GM18505 (cell line): ENCODE measurements at regions not wholly inside any gene's neighbourhood (a gene's known extent, or its start where the extent isn't known, plus 50 kb on each side); places are given as distances from the start of the nearest gene placed in this dataset.
A peak's percentile ranks its signal among the peaks of the same experiment; 100 is the strongest.

Experiments used
- ATAC-seq: cut with Tn5 transposase; IDR thresholded peaks from one replicate; pipeline ENCODE4 v1.9.1; 2021; ENCODE audit not compliant: unreplicated experiment
- POLR2A ChIP-seq: IDR thresholded peaks from 4 replicates; pipeline ENCODE4 v1.6.1; 2011; ENCODE audit warnings: borderline replicate concordance; ENCODE audit not compliant: insufficient read depth, insufficient read length; ENCODE audit errors: extremely low read depth

GRCh38 chr3:168467115-168467714 lies 371.5 kb upstream of the GOLIM4 start:
- peak; percentile 67 for ATAC-seq
- TF ChIP-seq POLR2A = no peak

GRCh38 chr3:168461793-168462192 lies 366.1 kb upstream of the GOLIM4 start:
- ATAC-seq = no peak
- no peak for TF ChIP-seq POLR2A

GRCh38 chr3:168459226-168459784 lies 363.6 kb upstream of the GOLIM4 start:
- TF ChIP-seq POLR2A = no peak
- no peak for ATAC-seq

- no peak for ATAC-seq
- no peak for TF ChIP-seq POLR2A
These were observed 362.3 kb upstream of the GOLIM4 start for GRCh38 chr3:168457954-168458539.

GRCh38 chr3:168455814-168456213 lies 360.1 kb upstream of the GOLIM4 start:
- no peak for TF ChIP-seq POLR2A
- no peak for ATAC-seq

GRCh38 chr3:168453623-168454022 lies 357.9 kb upstream of the GOLIM4 start:
- no peak for ATAC-seq
- no peak for TF ChIP-seq POLR2A

GRCh38 chr3:168443965-168444364 lies 348.2 kb upstream of the GOLIM4 start:
- ATAC-seq = no peak

GRCh38 chr3:168442502-168442901 lies 346.8 kb upstream of the GOLIM4 start:
- no peak for ATAC-seq
- TF ChIP-seq POLR2A = no peak

More at GRCh38 chr3:168443965-168444364, 348.2 kb upstream of the GOLIM4 start:
- no peak for TF ChIP-seq POLR2A

GRCh38 chr3:168436245-168436724 lies 340.6 kb upstream of the GOLIM4 start:
- ATAC-seq = no peak
- no peak for TF ChIP-seq POLR2A

GRCh38 chr3:168431491-168431890 lies 335.8 kb upstream of the GOLIM4 start:
- no peak for TF ChIP-seq POLR2A
- no peak for ATAC-seq

GRCh38 chr3:168427835-168428475 lies 332.2 kb upstream of the GOLIM4 start:
- no peak for ATAC-seq
- no peak for TF ChIP-seq POLR2A

- no peak for ATAC-seq
- no peak for TF ChIP-seq POLR2A
These were observed 331.4 kb upstream of the GOLIM4 start for GRCh38 chr3:168427156-168427555.

GRCh38 chr3:168425936-168426595 lies 330.3 kb upstream of the GOLIM4 start:
- no peak for TF ChIP-seq POLR2A
- ATAC-seq = no peak
